ENCODE measurements at regions not wholly inside any gene's neighbourhood (a gene's known extent, or its start where the extent isn't known, plus 50 kb on each side); places are given as distances from the start of the nearest gene placed in this dataset.

GRCh38 chr14:35236806-35237205 lies 55.4 kb upstream of the PSMA6 start:
- ChIA-PET CTCF (no interaction called here), POLR2A (ENCODE audit: low non-redundant PET) (no interaction called here)
- BruUV-seq (replicated peaks), result no TSS peak
- Histone ChIP-seq H3K27ac (ENCODE audit: low read depth, low read length, poor library complexity, severe bottlenecking) (no peak overlapping the region), H3K9me3 (ENCODE audit: low read depth, low read length, poor library complexity, severe bottlenecking) (no peaks in the 10 kb centered on the region), H3K4me3 (ENCODE audit: low read depth, low read length, poor library complexity, severe bottlenecking) (no peak overlapping the region), H3K36me3 (ENCODE audit: insufficient read depth, low read length, poor library complexity, severe bottlenecking) (no peaks in the 10 kb centered on the region), H3K4me1 (ENCODE audit: insufficient read depth, low read length, poor library complexity, severe bottlenecking) (peaks cover 30% of the 10 kb centered on the region), H3K27me3 (replicated peaks; ENCODE audit: insufficient read depth, low read depth, low read length, poor library complexity) (no peaks in the 10 kb centered on the region)
- no peak for DNase-seq (ENCODE audit: low spot score)
- intact Hi-C loops (cut with micrococcal nuclease; ENCODE audit: unreplicated experiment), result no loop called here
- TF ChIP-seq, protein P1, sequence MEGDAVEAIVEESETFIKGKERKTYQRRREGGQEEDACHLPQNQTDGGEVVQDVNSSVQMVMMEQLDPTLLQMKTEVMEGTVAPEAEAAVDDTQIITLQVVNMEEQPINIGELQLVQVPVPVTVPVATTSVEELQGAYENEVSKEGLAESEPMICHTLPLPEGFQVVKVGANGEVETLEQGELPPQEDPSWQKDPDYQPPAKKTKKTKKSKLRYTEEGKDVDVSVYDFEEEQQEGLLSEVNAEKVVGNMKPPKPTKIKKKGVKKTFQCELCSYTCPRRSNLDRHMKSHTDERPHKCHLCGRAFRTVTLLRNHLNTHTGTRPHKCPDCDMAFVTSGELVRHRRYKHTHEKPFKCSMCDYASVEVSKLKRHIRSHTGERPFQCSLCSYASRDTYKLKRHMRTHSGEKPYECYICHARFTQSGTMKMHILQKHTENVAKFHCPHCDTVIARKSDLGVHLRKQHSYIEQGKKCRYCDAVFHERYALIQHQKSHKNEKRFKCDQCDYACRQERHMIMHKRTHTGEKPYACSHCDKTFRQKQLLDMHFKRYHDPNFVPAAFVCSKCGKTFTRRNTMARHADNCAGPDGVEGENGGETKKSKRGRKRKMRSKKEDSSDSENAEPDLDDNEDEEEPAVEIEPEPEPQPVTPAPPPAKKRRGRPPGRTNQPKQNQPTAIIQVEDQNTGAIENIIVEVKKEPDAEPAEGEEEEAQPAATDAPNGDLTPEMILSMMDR (conservative IDR thresholded peaks at IDR 0.05; ENCODE audit: low read depth, low read length), result no peak
- no peak for TF ChIP-seq EZH2 (IDR thresholded peaks at IDR 0.05; ENCODE audit: borderline replicate concordance, low read depth, low read length, poor library complexity, severe bottlenecking)

DNA sequence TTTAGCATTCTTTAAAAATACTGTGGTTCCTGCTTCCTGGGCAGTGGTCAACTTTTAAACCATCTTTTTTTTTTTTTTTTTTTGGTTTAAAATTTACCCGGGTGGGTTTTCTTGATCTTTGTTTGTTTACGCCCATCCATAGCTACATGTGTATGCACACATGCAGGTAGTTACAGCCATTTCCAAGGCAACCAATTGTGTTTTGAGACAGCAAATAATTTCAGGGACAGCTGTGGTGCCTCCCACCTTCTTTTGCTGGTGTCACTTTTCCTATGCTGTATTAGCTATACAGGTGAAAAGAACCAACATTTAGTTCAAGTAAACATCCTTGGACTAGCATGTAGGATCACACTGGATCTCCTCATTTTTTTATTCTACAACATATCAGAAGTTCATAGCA lies 52.0 kb upstream of the PSMA6 start:
- no peak for DNase-seq (ENCODE audit: low spot score)
- intact Hi-C loops (cut with micrococcal nuclease; ENCODE audit: unreplicated experiment), result no loop called here
- BruUV-seq (replicated peaks), result no TSS peak
- H3K36me3 ChIP-seq (ENCODE audit: insufficient read depth, low read length, poor library complexity, severe bottlenecking), result no peaks in the 10 kb centered on the region
- H3K27ac ChIP-seq (ENCODE audit: low read depth, low read length, poor library complexity, severe bottlenecking), result no peak overlapping the region
- H3K4me3 ChIP-seq (ENCODE audit: low read depth, low read length, poor library complexity, severe bottlenecking), result no peak overlapping the region
- no peaks in the 10 kb centered on the region for H3K9me3 ChIP-seq (ENCODE audit: low read depth, low read length, poor library complexity, severe bottlenecking)
- no peaks in the 10 kb centered on the region for H3K4me1 ChIP-seq (ENCODE audit: insufficient read depth, low read length, poor library complexity, severe bottlenecking)
- H3K27me3 ChIP-seq (replicated peaks; ENCODE audit: insufficient read depth, low read depth, low read length, poor library complexity), result no peaks in the 10 kb centered on the region
- CTCF ChIA-PET, result no interaction called here
- TF ChIP-seq, protein P1 (conservative IDR thresholded peaks at IDR 0.05; ENCODE audit: low read depth, low read length), result no peak
- TF ChIP-seq EZH2 (IDR thresholded peaks at IDR 0.05; ENCODE audit: borderline replicate concordance, low read depth, low read length, poor library complexity, severe bottlenecking), result no peak
- POLR2A ChIA-PET (ENCODE audit: low non-redundant PET), result no interaction called here

All from A673 (cell line).